H1 (cell line): ENCODE measurements at regions not wholly inside any gene's neighbourhood (a gene's known extent, or its start where the extent isn't known, plus 50 kb on each side); places are given as distances from the start of the nearest gene placed in this dataset.

Source experiments
- CTCF ChIA-PET: fragments of 300-600 bp; sonication (Branson Sonifier 250); formaldehyde crosslinking; loops from one replicate; lab custom pipeline; 2021; ENCODE audit not compliant: partially characterized antibody; lab: Charles Lee
- POLR2A ChIA-PET: fragments of 300-600 bp; sonication (Branson Sonifier 250); formaldehyde crosslinking; loops from one replicate; lab custom pipeline; 2021; ENCODE audit warnings: inconsistent platforms; ENCODE audit not compliant: partially characterized antibody; lab: Charles Lee
- DNase-seq, 2 experiments: peaks; one replicate each; pipeline versions ENCODE4 v3.0.0 to v3.0.0-alpha.2; 2010 to 2022; ENCODE audit warnings: low spot score in 2 of 2, low read depth in 1 of 2, mixed read lengths in 1 of 2
- FAIRE-seq: peaks from 2 replicates; lab custom pipeline; 2011; peaks lifted over from hg19 to GRCh38; lab: Jason Lieb, UNC
- H2AFZ ChIP-seq: 2 replicates; pipeline ENCODE4 v1.8.1; 2012; ENCODE audit warnings: low read length, inconsistent platforms
- H2AK5ac ChIP-seq: 2 replicates; pipeline ENCODE4 v1.6.1; 2013; ENCODE audit warnings: low read depth, low read length
- H2BK120ac ChIP-seq: replicated peaks from 2 replicates; pipeline ENCODE3; 2013; ENCODE audit warnings: low read depth, low read length, inconsistent platforms
- H2BK12ac ChIP-seq: 2 replicates; pipeline ENCODE4 v1.6.1; 2013; ENCODE audit warnings: low read depth, low read length
- H2BK15ac ChIP-seq: 2 replicates; pipeline ENCODE4 v1.6.1; 2013; ENCODE audit warnings: low read length
- H2BK20ac ChIP-seq: 2 replicates; pipeline ENCODE4 v1.6.1; 2013; ENCODE audit warnings: low read length
- H2BK5ac ChIP-seq: 2 replicates; pipeline ENCODE4 v1.6.1; 2013; ENCODE audit warnings: low read depth, low read length
- H3K14ac ChIP-seq: 2 replicates; pipeline ENCODE4 v1.6.1; 2013; ENCODE audit warnings: inconsistent platforms; ENCODE audit not compliant: insufficient read length
- H3K18ac ChIP-seq: 2 replicates; pipeline ENCODE4 v1.6.1; 2013; ENCODE audit warnings: low read length; ENCODE audit errors: extremely low read depth
- H3K23ac ChIP-seq: 2 replicates; pipeline ENCODE4 v1.6.1; 2013; ENCODE audit warnings: inconsistent platforms; ENCODE audit not compliant: insufficient read length
- H3K23me2 ChIP-seq: 2 replicates; pipeline ENCODE4 v1.6.1; 2013; ENCODE audit warnings: low read depth, low read length
- H3K27ac ChIP-seq: 2 replicates; pipeline ENCODE4 v1.6.1; 2011; ENCODE audit warnings: low read depth, low read length, inconsistent platforms
- H3K27me3 ChIP-seq, 4 experiments: replicated peaks in 1 of 4; 1 replicate in 1 of 4; 2 replicates in 3 of 4; pipeline versions ENCODE4 v1.6.1 to v1.8.1; 2011 to 2013; ENCODE audit warnings: low read length in 3 of 4, mild to moderate bottlenecking in 3 of 4, inconsistent platforms in 2 of 4, mixed read lengths in 2 of 4, moderate library complexity in 1 of 4; ENCODE audit not compliant: control insufficient read depth in 3 of 4, insufficient read depth in 3 of 4; ENCODE audit errors: extremely low read depth in 1 of 4
- H3K36me3 ChIP-seq, 4 experiments: 2 replicates each; pipeline versions ENCODE4 v1.6.1 to v1.8.1; 2011 to 2013; ENCODE audit warnings: mild to moderate bottlenecking in 4 of 4, low read length in 3 of 4, moderate library complexity in 2 of 4, control low read depth in 1 of 4, inconsistent platforms in 1 of 4; ENCODE audit not compliant: insufficient read depth in 4 of 4, control insufficient read depth in 2 of 4
- H3K4ac ChIP-seq: replicated peaks from 2 replicates; pipeline ENCODE3; 2013; ENCODE audit warnings: low read length, low read depth, mixed read lengths, inconsistent platforms; ENCODE audit not compliant: insufficient read length
- H3K4me1 ChIP-seq, 4 experiments: replicated peaks in 1 of 4; 1 replicate in 1 of 4; 2 replicates in 3 of 4; pipeline versions ENCODE4 v1.6.1 to v1.8.1; 2011 to 2013; ENCODE audit warnings: low read length in 3 of 4, inconsistent platforms in 2 of 4, mixed read lengths in 1 of 4; ENCODE audit not compliant: insufficient read depth in 4 of 4, control insufficient read depth in 3 of 4
- H3K4me2 ChIP-seq, 2 experiments: 2 replicates each; pipeline versions ENCODE4 v1.6.1 to v1.8.1; 2011 to 2013; ENCODE audit warnings: low read depth in 2 of 2, low read length in 2 of 2, control low read depth in 1 of 2, inconsistent platforms in 1 of 2, mild to moderate bottlenecking in 1 of 2; ENCODE audit not compliant: insufficient read depth in 1 of 2
- H3K4me3 ChIP-seq, 4 experiments: fragments of 200-600, 300-600 bp in 1 of 4; sonication (generic), shearing (Covaris generic), sonication (Bioruptor Twin) in 1 of 4; 2 replicates each; pipeline versions ENCODE4 v1.5.1 to v1.8.1; 2011 to 2016; ENCODE audit warnings: low read length in 4 of 4, low read depth in 3 of 4, control low read depth in 2 of 4, inconsistent platforms in 2 of 4, mild to moderate bottlenecking in 2 of 4, mixed read lengths in 1 of 4, moderate library complexity in 1 of 4; ENCODE audit not compliant: insufficient read depth in 2 of 4; ENCODE audit errors: extremely low read depth in 1 of 4
- H3K56ac ChIP-seq: replicated peaks from 2 replicates; pipeline ENCODE3; 2013; ENCODE audit warnings: low read depth, mild to moderate bottlenecking, mixed read lengths, low read length, inconsistent platforms; ENCODE audit not compliant: insufficient read length
- H3K79me1 ChIP-seq: 2 replicates; pipeline ENCODE4 v1.6.1; 2013; ENCODE audit warnings: low read depth, low read length, control low read depth
- H3K79me2 ChIP-seq, 2 experiments: 2 replicates each; pipeline versions ENCODE4 v1.6.1 to v1.8.1; 2012 to 2013; ENCODE audit warnings: low read length in 2 of 2, mild to moderate bottlenecking in 2 of 2, inconsistent platforms in 1 of 2; ENCODE audit not compliant: insufficient read depth in 2 of 2, control insufficient read depth in 1 of 2
- H3K9ac ChIP-seq, 4 experiments: replicated peaks in 1 of 4; 1 replicate in 1 of 4; 2 replicates in 3 of 4; pipeline versions ENCODE4 v1.6.1 to v1.8.1; 2011 to 2013; ENCODE audit warnings: low read depth in 3 of 4, low read length in 3 of 4, control low read depth in 2 of 4, mild to moderate bottlenecking in 2 of 4, moderate library complexity in 2 of 4, inconsistent platforms in 1 of 4; ENCODE audit errors: extremely low read depth in 1 of 4
- H3K9me3 ChIP-seq, 2 experiments: 2 replicates each; pipeline versions ENCODE4 v1.6.1 to v1.8.1; 2012 to 2013; ENCODE audit warnings: mild to moderate bottlenecking in 2 of 2, moderate library complexity in 2 of 2, control low read depth in 1 of 2, inconsistent platforms in 1 of 2, low read depth in 1 of 2, low read length in 1 of 2, mixed read lengths in 1 of 2; ENCODE audit not compliant: insufficient read depth in 2 of 2
- H4K20me1 ChIP-seq, 2 experiments: replicated peaks in 1 of 2; 2 replicates each; pipeline versions ENCODE3 to v1.8.1; 2011 to 2013; ENCODE audit warnings: inconsistent platforms in 2 of 2, low read length in 2 of 2, mild to moderate bottlenecking in 1 of 2; ENCODE audit not compliant: insufficient read depth in 2 of 2, control insufficient read depth in 1 of 2
- H4K5ac ChIP-seq: 2 replicates; pipeline ENCODE4 v1.6.1; 2013; ENCODE audit warnings: low read length, low read depth, mixed read lengths, inconsistent platforms; ENCODE audit not compliant: insufficient read length
- H4K8ac ChIP-seq: 2 replicates; pipeline ENCODE4 v1.8.0; 2013; ENCODE audit warnings: mild to moderate bottlenecking, moderate library complexity, low read length, inconsistent platforms; ENCODE audit not compliant: insufficient read depth; ENCODE audit errors: extremely low read depth
- H4K91ac ChIP-seq: replicated peaks from 2 replicates; pipeline ENCODE3; 2013; ENCODE audit warnings: low read length, mixed read lengths, inconsistent platforms; ENCODE audit not compliant: insufficient read length
- CHD2 ChIP-seq: IDR thresholded peaks from 2 replicates; pipeline ENCODE4 v1.6.1; 2012; ENCODE audit warnings: low read length, improper control_type of control experiment
- EGR1 ChIP-seq: IDR thresholded peaks from 2 replicates; pipeline ENCODE4 v1.6.1; 2011; ENCODE audit warnings: low read depth, low read length, borderline replicate concordance
- FOSL1 ChIP-seq: IDR thresholded peaks from 2 replicates; pipeline ENCODE4 v1.6.1; 2011; ENCODE audit warnings: mild to moderate bottlenecking, low read depth, low read length, moderate library complexity; ENCODE audit not compliant: insufficient read depth
- SP2 ChIP-seq: IDR thresholded peaks from 2 replicates; pipeline ENCODE4 v1.6.1; 2012; ENCODE audit warnings: mild to moderate bottlenecking, low read length, inconsistent platforms
- YY1 ChIP-seq: IDR thresholded peaks from 2 replicates; pipeline ENCODE4 v1.6.1; 2011; ENCODE audit warnings: low read depth, mild to moderate bottlenecking, low read length
- WGBS, 2 experiments: shearing (Covaris generic) in 1 of 2; methylation state at CpG; one replicate each; pipeline versions ENCODE4 v1.1.6 to v1.1.7; 2013 to 2015; ENCODE audit warnings: low lambda C conversion rate in 2 of 2, mixed read lengths in 2 of 2, inconsistent platforms in 1 of 2, low coverage in 1 of 2, missing lambda C conversion rate in 1 of 2; ENCODE audit not compliant: insufficient replicate concordance in 2 of 2, insufficient coverage in 1 of 2, insufficient read length in 1 of 2; ENCODE audit errors: extremely low coverage in 1 of 2, missing lambda C conversion rate in 1 of 2; 5-methylcytosine and 5-hydroxymethylcytosine counted together
- TF ChIP-seq, protein P1 (sequence below): IDR thresholded peaks from 2 replicates; pipeline ENCODE4 v1.6.1; 2011; ENCODE audit warnings: low read length, improper control_type of control experiment

DNA sequence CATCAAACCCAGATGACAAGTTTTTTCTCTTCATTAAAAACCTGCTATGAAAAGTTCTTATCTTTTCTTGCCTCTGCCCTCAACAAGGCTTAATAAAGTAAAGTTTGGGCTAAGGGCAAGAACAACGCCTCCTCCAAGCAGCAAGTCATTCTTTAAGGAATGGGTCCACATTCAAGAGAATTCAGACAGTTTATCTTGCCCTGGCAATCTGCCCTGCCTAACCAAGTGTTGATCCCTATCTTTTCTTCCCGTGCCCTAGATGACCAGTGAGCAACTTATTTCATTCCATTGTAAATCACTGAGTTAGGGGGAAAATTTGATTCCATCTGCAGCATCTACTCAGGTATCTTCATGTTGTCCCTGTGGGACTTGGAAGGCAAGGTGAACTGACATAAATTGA lies 370.3 kb upstream of the DPPA4 start:
- CTCF ChIA-PET, result no interaction called here
- Histone ChIP-seq H3K23me2 (no peaks in the 10 kb centered on the region), H4K5ac (no peak overlapping the region), H2AFZ (no peak overlapping the region), H2BK15ac (no peak overlapping the region), H3K9ac (no peak overlapping the region), H3K4me3 (no peak overlapping the region), H2BK120ac (no peak overlapping the region), H2BK5ac (no peak overlapping the region), H3K27me3 (no peaks in the 10 kb centered on the region), H3K56ac (no peak overlapping the region), H4K91ac (no peak overlapping the region), H2BK20ac (no peak overlapping the region), H2BK12ac (no peak overlapping the region), H3K14ac (no peak overlapping the region), H4K20me1 (no peaks in the 10 kb centered on the region), H3K4me2 (no peak overlapping the region), H4K8ac (no peak overlapping the region), H3K4ac (no peak overlapping the region), H3K18ac (no peak overlapping the region), H3K79me2 (no peaks in the 10 kb centered on the region), H3K36me3 (no peaks in the 10 kb centered on the region), H3K27ac (no peak overlapping the region), H3K23ac (no peak overlapping the region), H3K9me3 (no peaks in the 10 kb centered on the region), H3K4me1 (no peaks in the 10 kb centered on the region; a peak in 1 of 7 replicates), H3K79me1 (no peaks in the 10 kb centered on the region), H2AK5ac (no peak overlapping the region)
- 95% methylated on average over 2 of the region's 2 CpGs; no CpG with 5 or more reads in 1 of the 2 experiments for WGBS, 2 experiments
- no peak for TF ChIP-seq SP2
- no peak for TF ChIP-seq EGR1
- TF ChIP-seq YY1, result no peak
- no peak for TF ChIP-seq FOSL1
- TF ChIP-seq CHD2, result no peak
- TF ChIP-seq, protein P1, sequence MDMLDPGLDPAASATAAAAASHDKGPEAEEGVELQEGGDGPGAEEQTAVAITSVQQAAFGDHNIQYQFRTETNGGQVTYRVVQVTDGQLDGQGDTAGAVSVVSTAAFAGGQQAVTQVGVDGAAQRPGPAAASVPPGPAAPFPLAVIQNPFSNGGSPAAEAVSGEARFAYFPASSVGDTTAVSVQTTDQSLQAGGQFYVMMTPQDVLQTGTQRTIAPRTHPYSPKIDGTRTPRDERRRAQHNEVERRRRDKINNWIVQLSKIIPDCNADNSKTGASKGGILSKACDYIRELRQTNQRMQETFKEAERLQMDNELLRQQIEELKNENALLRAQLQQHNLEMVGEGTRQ, result no peak
- no peak for DNase-seq
- POLR2A ChIA-PET, result no interaction called here
- FAIRE-seq, result no peak
